GM23248 (cell line): ENCODE measurements at regions not wholly inside any gene's neighbourhood (a gene's known extent, or its start where the extent isn't known, plus 50 kb on each side); places are given as distances from the start of the nearest gene placed in this dataset.

Source experiments
- EZH2 ChIP-seq: fragments of 200-600 bp; sonication (generic); IDR thresholded peaks from 2 replicates; pipeline ENCODE4 v1.6.1; 2018; ENCODE audit warnings: antibody characterized with exemption, mild to moderate bottlenecking; ENCODE audit not compliant: insufficient read depth, poor library complexity, severe bottlenecking
- EZH2phosphoT487 ChIP-seq: fragments of 200-600 bp; sonication (generic); IDR thresholded peaks from 2 replicates; pipeline ENCODE4 v1.6.1; 2018; ENCODE audit warnings: antibody characterized with exemption, moderate library complexity, mild to moderate bottlenecking, low read depth; ENCODE audit not compliant: insufficient read depth

DNA sequence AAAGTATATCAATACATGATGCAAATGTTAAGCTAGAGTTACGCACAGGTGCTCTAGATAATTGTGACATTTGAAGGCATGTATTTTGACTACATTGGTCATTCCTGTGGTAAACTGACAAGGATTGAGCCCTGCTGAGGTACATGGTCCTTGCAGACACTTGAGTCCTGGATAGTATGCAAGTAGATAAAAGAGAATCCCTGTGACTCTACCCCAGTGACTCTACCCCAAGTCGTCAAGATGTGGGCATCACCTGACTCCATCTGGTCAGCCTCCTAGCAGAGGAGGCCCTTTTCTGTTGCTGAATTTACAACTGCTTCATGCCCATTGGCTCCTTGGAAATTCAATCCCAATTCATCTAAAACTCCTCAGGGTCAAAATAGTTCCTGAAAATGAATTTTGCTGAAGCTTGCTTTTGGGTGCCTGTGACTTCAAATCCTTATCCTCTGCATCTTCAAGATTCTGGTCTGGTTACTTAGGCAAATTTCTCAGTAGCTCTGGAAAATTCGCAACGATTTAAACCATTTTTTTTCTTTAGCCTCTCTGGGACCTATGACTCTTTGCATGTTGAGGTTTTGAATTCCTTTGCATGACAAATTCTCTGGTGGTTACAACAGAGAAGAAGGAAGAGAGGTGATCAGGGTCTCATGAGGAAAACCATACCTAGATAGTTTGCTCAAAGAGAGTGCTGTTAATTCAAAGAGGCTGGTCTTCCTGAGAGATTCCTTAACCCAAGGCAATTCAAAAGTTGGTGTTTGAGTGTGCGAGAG, 422.1 kb downstream of the FGF9 start:
- TF ChIP-seq EZH2: no peak
- TF ChIP-seq EZH2phosphoT487: no peak
